Retina (tissue), 1 donor: ENCODE measurements at regions not wholly inside any gene's neighbourhood (a gene's known extent, or its start where the extent isn't known, plus 50 kb on each side); places are given as distances from the start of the nearest gene placed in this dataset.
"Not testable (repeated sequence)": the region's sequence is repeated elsewhere in the genome, so short reads cannot be mapped to it uniquely, and the experiment has no call there.

ENCODE experiments used
- DNase-seq: peaks from one replicate; pipeline ENCODE4 v3.0.0-alpha.2; 2016

- no peak for DNase-seq
These were observed 432.2 kb upstream of the KLHL29 start for GRCh38 chr2:22952656-22953225.

- DNase-seq = no peak
These were observed 427.5 kb upstream of the KLHL29 start for GRCh38 chr2:22957446-22957845.

- DNase-seq = no peak
These were observed 426.7 kb upstream of the KLHL29 start for GRCh38 chr2:22958308-22958707.

- no peak for DNase-seq
These were observed 417.2 kb upstream of the KLHL29 start for GRCh38 chr2:22967756-22968155.

GRCh38 chr2:22970284-22970975 lies 414.5 kb upstream of the KLHL29 start:
- no peak for DNase-seq

GRCh38 chr2:22970991-22971390 lies 414.0 kb upstream of the KLHL29 start:
- no peak for DNase-seq

- no peak for DNase-seq
These were observed 403.2 kb upstream of the KLHL29 start for GRCh38 chr2:22981785-22982184.

GRCh38 chr2:22984152-22984551 lies 400.8 kb upstream of the KLHL29 start:
- DNase-seq = not testable (repeated sequence)

GRCh38 chr2:22990246-22990645 lies 394.7 kb upstream of the KLHL29 start:
- DNase-seq = no peak

- DNase-seq = no peak
These were observed 393.1 kb upstream of the KLHL29 start for GRCh38 chr2:22991844-22992243.

GRCh38 chr2:22992441-22992840 lies 392.5 kb upstream of the KLHL29 start:
- DNase-seq = no peak

- no peak for DNase-seq
These were observed 391.7 kb upstream of the KLHL29 start for GRCh38 chr2:22993250-22993649.

- no peak for DNase-seq
These were observed 389.4 kb upstream of the KLHL29 start for GRCh38 chr2:22995576-22995975.

- DNase-seq = no peak
These were observed 388.1 kb upstream of the KLHL29 start for GRCh38 chr2:22996911-22997310.

GRCh38 chr2:22998359-22998758 lies 386.6 kb upstream of the KLHL29 start:
- DNase-seq = no peak

GRCh38 chr2:22999951-23000350 lies 385.0 kb upstream of the KLHL29 start:
- DNase-seq = no peak

GRCh38 chr2:23002234-23002633 lies 382.7 kb upstream of the KLHL29 start:
- DNase-seq = no peak

GRCh38 chr2:23005469-23005868 lies 379.5 kb upstream of the KLHL29 start:
- DNase-seq = no peak

GRCh38 chr2:23007631-23008235 lies 377.2 kb upstream of the KLHL29 start:
- DNase-seq = no peak

GRCh38 chr2:23008440-23008839 lies 376.5 kb upstream of the KLHL29 start:
- no peak for DNase-seq

GRCh38 chr2:23008951-23009350 lies 376.0 kb upstream of the KLHL29 start:
- no peak for DNase-seq

- DNase-seq = no peak
These were observed 375.3 kb upstream of the KLHL29 start for GRCh38 chr2:23009545-23010149.

GRCh38 chr2:23012499-23012898 lies 372.5 kb upstream of the KLHL29 start:
- no peak for DNase-seq

GRCh38 chr2:23015651-23016200 lies 369.3 kb upstream of the KLHL29 start:
- DNase-seq = no peak
